ENCODE measurements at regions not wholly inside any gene's neighbourhood (a gene's known extent, or its start where the extent isn't known, plus 50 kb on each side); places are given as distances from the start of the nearest gene placed in this dataset.

- no peaks in the 10 kb centered on the region for H3K79me2 ChIP-seq (ENCODE audit: control insufficient read depth in 1 of 2, insufficient read depth in 2 of 2, low read length in 2 of 2)
- 94% methylated on average over 6 of the region's 6 CpGs; no CpG with 5 or more reads in 1 of the 2 experiments for WGBS, 2 experiments (ENCODE audit: extremely low coverage in 1 of 2, insufficient coverage in 1 of 2, insufficient read length in 1 of 2, insufficient replicate concordance in 2 of 2, low coverage in 1 of 2, low lambda C conversion rate in 2 of 2, missing lambda C conversion rate in 1 of 2)
- POLR2A ChIA-PET (ENCODE audit: partially characterized antibody) = no interaction called here
- H3K4ac ChIP-seq (replicated peaks; ENCODE audit: insufficient read length, low read depth, low read length) = no peak overlapping the region
- no peak overlapping the region for H2AFZ ChIP-seq (ENCODE audit: low read length)
- H3K9ac ChIP-seq (replicated peaks in 1 of 4; ENCODE audit: extremely low read depth in 1 of 4, low read depth in 3 of 4, low read length in 3 of 4) = no peak overlapping the region
- no peak overlapping the region for H3K27ac ChIP-seq (ENCODE audit: low read depth, low read length)
- FAIRE-seq (no peak), DNase-seq (ENCODE audit: low read depth in 1 of 2, low spot score in 2 of 2) (no peak)
- H3K36me3 ChIP-seq (ENCODE audit: control insufficient read depth in 2 of 4, insufficient read depth in 4 of 4, low read length in 3 of 4) = peaks cover 11 to 71% (median 39%) of the 10 kb centered on the region in 4 experiments
- no peak overlapping the region for H2BK20ac ChIP-seq (ENCODE audit: low read length)
- no peak overlapping the region for H2AK5ac ChIP-seq (ENCODE audit: low read depth, low read length)
- H3K79me1 ChIP-seq (ENCODE audit: low read depth, low read length) = no peaks in the 10 kb centered on the region
- no peak overlapping the region for H3K18ac ChIP-seq (ENCODE audit: extremely low read depth, low read length)
- no peak overlapping the region for H3K14ac ChIP-seq (ENCODE audit: insufficient read length)
- H2BK12ac ChIP-seq (ENCODE audit: low read depth, low read length) = no peak overlapping the region
- H4K20me1 ChIP-seq (replicated peaks in 1 of 2; ENCODE audit: control insufficient read depth in 1 of 2, insufficient read depth in 2 of 2, low read length in 2 of 2) = no peaks in the 10 kb centered on the region
- no peaks in the 10 kb centered on the region for H3K4me1 ChIP-seq (replicated peaks in 1 of 4; ENCODE audit: control insufficient read depth in 3 of 4, insufficient read depth in 4 of 4, low read length in 3 of 4)
- no peak overlapping the region for H3K23ac ChIP-seq (ENCODE audit: insufficient read length)
- H3K9me3 ChIP-seq (ENCODE audit: insufficient read depth in 2 of 2, low read depth in 1 of 2, low read length in 1 of 2) = peaks cover 15% of the 10 kb centered on the region in 2 experiments; a peak in 3 of 4 replicates
- H3K27me3 ChIP-seq (replicated peaks in 1 of 4; ENCODE audit: control insufficient read depth in 3 of 4, extremely low read depth in 1 of 4, insufficient read depth in 3 of 4, low read length in 3 of 4) = no peaks in the 10 kb centered on the region
- no peaks in the 10 kb centered on the region for H3K23me2 ChIP-seq (ENCODE audit: low read depth, low read length)
- H4K5ac ChIP-seq (ENCODE audit: insufficient read length, low read depth, low read length) = no peak overlapping the region
- no peak overlapping the region for H4K91ac ChIP-seq (replicated peaks; ENCODE audit: insufficient read length, low read length)
- H2BK15ac ChIP-seq (ENCODE audit: low read length) = no peak overlapping the region
- H3K4me3 ChIP-seq (ENCODE audit: extremely low read depth in 1 of 4, insufficient read depth in 2 of 4, low read depth in 3 of 4, low read length in 4 of 4) = no peak overlapping the region
- no peak overlapping the region for H3K4me2 ChIP-seq (ENCODE audit: insufficient read depth in 1 of 2, low read depth in 2 of 2, low read length in 2 of 2)
- no peak overlapping the region for H2BK5ac ChIP-seq (ENCODE audit: low read depth, low read length)
- no peak for TF ChIP-seq EZH2 (IDR thresholded peaks at IDR 0.05; ENCODE audit: low read depth, low read length, severe bottlenecking)
- TF ChIP-seq HDAC6 (IDR thresholded peaks at IDR 0.05; ENCODE audit: low read depth, low read length) = no peak
- TF ChIP-seq TAF7 (optimal IDR thresholded peaks at IDR 0.05; ENCODE audit: borderline replicate concordance, low read depth, low read length) = no peak
- TF ChIP-seq CBX8 (IDR thresholded peaks at IDR 0.05; ENCODE audit: borderline replicate concordance, low read depth, low read length) = no peak
- no peak for TF ChIP-seq NRF1 (IDR thresholded peaks at IDR 0.05; ENCODE audit: low read depth, low read length)
- no peak for TF ChIP-seq POLR2AphosphoS5 (IDR thresholded peaks at IDR 0.05; ENCODE audit: low read depth, low read length)
- TF ChIP-seq NANOG (IDR thresholded peaks at IDR 0.05; ENCODE audit: insufficient read depth, low read depth, low read length, poor library complexity, severe bottlenecking) = no peak
- TF ChIP-seq KDM1A (IDR thresholded peaks at IDR 0.05; ENCODE audit: borderline replicate concordance, low read length) = no peak
- no peak for TF ChIP-seq CHD2 (IDR thresholded peaks at IDR 0.05; ENCODE audit: low read length)
- no peak overlapping the region for H4K8ac ChIP-seq (ENCODE audit: extremely low read depth, insufficient read depth, low read length)
- CTCF ChIA-PET (ENCODE audit: partially characterized antibody) = interaction anchor here (2.4 to 2.6 kb wide), 2 partner anchors 14 to 65 kb away, joined by 6 to 15 read pairs; no protein-coding TSS in a partner anchor
- no peak overlapping the region for H2BK120ac ChIP-seq (replicated peaks; ENCODE audit: low read depth, low read length)
- H3K56ac ChIP-seq (replicated peaks; ENCODE audit: insufficient read length, low read depth, low read length) = no peak overlapping the region
These were observed 57.4 kb upstream of the BDH1 start for GRCh38 chr3:197613199-197613598.

Measured in H1 (cell line).